Loucy (cell line): ENCODE measurements at regions not wholly inside any gene's neighbourhood (a gene's known extent, or its start where the extent isn't known, plus 50 kb on each side); places are given as distances from the start of the nearest gene placed in this dataset.

Experiments used
- CTCF ChIP-seq: fragments of 200-600 bp; sonication (generic); conservative IDR thresholded peaks from 2 replicates; pipeline ENCODE4 v1.5.1; 2014; ENCODE audit warnings: mild to moderate bottlenecking, antibody characterized with exemption, low read length
- EZH2phosphoT487 ChIP-seq: fragments of 200-600 bp; IDR thresholded peaks from 2 replicates; pipeline ENCODE4 v1.6.1; 2018; ENCODE audit warnings: antibody characterized with exemption, mild to moderate bottlenecking, moderate library complexity, borderline replicate concordance

GRCh38 chr3:105108823-105109222, 257.9 kb upstream of the ALCAM start:
- TF ChIP-seq CTCF, result no peak
- no peak for TF ChIP-seq EZH2phosphoT487
